GM12891 (cell line): ENCODE measurements at regions not wholly inside any gene's neighbourhood (a gene's known extent, or its start where the extent isn't known, plus 50 kb on each side); places are given as distances from the start of the nearest gene placed in this dataset.

Source experiments
- POLR2A ChIP-seq: IDR thresholded peaks from 2 replicates; pipeline ENCODE4 v1.6.1; 2011; ENCODE audit warnings: low read depth, low read length, control low read depth
- POLR2AphosphoS5 ChIP-seq: IDR thresholded peaks from 2 replicates; pipeline ENCODE4 v1.6.1; 2011; ENCODE audit warnings: low read depth, low read length, control low read depth
- SPI1 ChIP-seq: IDR thresholded peaks from 2 replicates; pipeline ENCODE4 v1.6.1; 2011; ENCODE audit warnings: low read depth, low read length, control low read depth

DNA sequence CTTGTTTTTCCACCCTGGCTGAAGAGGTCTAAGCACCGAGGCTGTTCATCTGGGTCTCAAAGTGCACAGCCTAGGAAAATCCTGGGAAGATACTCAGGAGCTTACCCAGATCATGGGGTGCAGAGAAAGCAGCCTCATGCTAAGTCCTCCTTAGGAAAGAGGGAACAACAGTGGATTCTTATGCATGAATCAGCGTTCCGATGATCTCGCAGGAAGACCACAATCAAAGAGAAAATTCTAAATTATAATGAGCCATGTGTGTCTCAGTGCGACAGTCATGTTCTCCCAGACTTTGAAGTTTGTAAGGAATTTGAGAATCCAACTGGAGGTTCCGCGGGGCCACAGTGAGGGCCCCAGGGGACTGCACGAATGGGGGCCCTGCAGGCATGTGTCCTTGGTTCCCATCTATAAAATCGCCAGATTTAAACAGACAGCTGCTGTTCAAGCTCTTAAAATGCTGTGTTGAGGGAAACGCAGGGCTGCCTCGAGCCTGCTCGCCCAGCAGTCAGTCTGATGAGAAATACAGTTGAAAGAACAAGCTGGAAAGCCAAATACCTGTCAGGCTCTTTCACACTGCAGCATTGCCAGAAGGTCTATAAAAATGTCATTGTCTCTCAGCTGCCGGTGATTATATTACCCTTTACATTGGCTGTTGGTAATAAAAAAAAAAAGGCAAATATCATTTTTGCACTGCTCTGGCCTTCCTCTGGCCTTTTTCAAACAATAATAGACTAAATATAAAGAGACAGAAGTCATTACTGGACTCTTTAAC, 152.1 kb downstream of the PMP22 start:
- TF ChIP-seq POLR2AphosphoS5 (no peak), POLR2A (no peak), SPI1 (no peak)
